LoVo (cell line): ENCODE measurements at regions not wholly inside any gene's neighbourhood (a gene's known extent, or its start where the extent isn't known, plus 50 kb on each side); places are given as distances from the start of the nearest gene placed in this dataset.
A peak's percentile ranks its signal among the peaks of the same experiment; 100 is the strongest.

Experiments
- DNase-seq: peaks from one replicate; pipeline ENCODE4 v3.0.0-alpha.2; 2016; ENCODE audit warnings: low spot score

DNA sequence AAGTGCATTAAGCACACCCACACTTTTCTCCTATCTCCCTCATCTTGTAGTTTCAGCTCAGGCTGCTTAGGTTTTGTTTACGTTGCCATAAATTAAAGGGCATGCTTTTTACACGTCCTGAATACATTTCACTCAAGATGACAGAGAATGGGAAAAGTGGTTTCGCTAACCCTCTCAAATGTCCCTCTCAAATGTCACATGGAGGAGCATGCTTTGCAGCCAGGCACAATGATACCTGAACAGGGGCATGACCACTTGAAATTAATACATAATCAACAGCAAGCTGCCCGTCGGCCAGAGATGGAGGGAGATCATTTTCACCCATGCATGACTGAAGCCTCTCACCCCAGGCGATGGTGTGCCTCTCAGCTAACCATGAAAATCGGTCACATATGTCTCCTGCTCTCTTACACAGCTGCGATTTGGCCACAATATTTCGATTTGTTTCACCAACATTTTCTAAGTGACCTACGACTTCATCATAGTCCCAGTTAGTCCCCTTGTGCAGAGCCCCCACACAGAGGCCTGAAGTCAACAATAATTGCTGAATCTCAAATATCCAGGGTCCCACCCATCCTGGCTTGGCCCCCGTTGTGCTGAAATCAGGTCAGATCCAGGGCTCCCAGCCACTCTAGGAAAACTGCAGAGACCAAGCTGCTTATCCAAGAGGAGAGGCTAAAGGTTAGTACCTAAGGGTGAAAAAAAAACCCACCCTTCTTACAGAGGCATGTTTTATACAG, 373.9 kb upstream of the NFE2L3 start:
- DNase-seq, result no peak

DNA sequence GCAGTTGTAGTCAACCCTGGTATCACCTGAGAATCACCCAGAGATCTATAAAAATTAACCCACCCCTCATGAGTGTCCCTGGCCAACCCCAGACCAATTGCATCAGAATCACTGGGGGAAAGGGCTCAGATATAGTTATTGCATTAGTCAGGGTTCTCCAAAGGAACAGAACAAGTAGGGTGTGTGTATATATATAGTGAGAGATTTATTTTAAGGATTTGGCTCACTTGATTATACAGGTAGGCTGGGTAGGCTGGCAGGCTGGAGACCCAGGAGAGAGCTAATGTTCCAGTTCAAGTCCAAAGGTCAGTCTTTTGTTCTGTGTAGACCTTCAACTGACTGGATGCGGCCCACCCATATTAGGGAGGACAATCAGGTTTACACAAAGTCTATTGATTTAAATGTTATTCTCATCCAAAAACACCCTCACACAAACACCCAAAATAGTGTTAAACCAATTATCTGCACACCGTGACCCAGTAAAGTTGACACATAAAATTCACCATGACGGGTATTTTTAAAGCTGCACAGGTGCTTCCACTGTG, 372.9 kb upstream of the NFE2L3 start:
- peak; percentile 14 for DNase-seq

DNA sequence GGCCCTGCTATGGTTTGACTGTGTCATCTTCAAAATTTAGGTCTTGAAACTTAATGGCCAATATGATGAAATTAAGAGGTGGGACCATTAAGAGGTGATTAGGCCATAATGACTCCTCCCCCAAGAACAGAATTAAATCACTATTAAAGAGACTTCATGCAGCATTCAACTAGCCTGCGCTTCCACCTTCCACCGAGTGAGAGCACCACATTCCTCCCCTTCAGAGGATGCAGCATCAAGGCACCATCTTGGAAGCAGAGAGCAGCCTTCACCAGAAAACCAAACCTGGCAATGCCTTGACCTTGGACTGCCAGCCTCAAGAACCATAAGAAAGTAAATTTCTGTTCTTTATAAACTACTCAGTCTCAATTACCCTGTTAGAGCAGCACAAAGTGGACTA, 371.1 kb upstream of the NFE2L3 start:
- no peak for DNase-seq

DNA sequence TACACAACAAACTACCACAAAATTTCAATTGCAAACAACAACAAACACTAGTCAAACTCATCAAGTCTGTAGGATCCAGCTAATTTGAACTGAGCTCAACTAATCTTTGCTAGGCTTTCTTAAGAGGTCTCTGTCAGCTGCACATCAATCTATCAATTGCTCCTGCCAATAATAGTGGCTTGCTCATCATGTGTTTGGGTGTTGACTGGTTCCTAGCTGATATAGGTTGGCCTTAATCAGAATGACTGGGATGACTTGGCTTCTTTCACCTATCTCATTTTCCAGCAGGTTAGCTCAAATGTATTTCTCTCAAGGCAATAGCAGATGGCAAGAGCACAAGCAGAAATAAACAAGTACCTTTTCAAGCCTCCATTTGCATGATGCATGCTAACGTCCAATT, 370.3 kb upstream of the NFE2L3 start:
- DNase-seq, result no peak

DNA sequence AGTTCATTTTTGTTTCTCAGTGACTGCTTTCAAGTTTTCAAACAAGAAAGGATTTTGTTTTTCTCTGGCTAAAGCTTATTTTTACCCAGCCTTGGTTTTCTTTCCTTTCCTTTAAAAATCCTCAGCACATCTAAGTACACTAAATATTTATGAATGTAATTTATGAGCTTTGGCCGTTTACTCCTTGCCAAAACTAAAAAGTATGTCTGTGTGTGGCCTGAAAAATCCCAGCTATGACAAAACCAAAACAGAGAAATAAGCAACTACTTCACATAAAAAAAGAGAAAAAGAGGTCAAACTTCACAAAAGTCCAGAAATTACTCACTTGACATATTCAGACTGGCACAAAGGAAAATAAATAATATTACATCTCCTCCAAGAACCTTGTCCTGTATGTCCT, 365.1 kb upstream of the NFE2L3 start:
- no peak for DNase-seq

GRCh38 chr7:25787336-25787735, 364.7 kb upstream of the NFE2L3 start:
- DNase-seq, result no peak

DNA sequence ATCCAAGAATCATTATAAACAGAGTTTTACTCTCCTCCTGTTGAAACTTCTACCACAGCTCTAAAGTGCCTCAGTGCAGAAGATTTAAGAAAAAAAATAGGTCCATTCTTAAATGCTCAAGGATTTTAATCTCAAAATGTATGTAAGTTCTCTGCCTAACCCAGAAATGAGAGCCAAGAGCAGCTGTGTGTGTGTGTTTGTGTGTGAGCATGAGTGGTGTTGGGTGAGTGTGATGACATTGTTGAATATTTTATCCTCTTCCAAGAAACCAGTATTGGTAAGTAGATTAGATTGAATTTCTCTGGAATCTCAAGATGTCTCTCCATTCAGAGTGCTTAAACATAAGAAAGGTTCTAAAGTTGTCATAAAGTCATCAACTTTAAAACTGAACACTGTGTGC, 363.6 kb upstream of the NFE2L3 start:
- DNase-seq, result no peak

- no peak for DNase-seq
Measured at GRCh38 chr7:25788961-25789620, 362.9 kb upstream of the NFE2L3 start.

GRCh38 chr7:25789701-25790640, 362.0 kb upstream of the NFE2L3 start:
- DNase-seq, result no peak

- DNase-seq, result no peak
Measured at GRCh38 chr7:25790963-25791362, 361.0 kb upstream of the NFE2L3 start.

DNA sequence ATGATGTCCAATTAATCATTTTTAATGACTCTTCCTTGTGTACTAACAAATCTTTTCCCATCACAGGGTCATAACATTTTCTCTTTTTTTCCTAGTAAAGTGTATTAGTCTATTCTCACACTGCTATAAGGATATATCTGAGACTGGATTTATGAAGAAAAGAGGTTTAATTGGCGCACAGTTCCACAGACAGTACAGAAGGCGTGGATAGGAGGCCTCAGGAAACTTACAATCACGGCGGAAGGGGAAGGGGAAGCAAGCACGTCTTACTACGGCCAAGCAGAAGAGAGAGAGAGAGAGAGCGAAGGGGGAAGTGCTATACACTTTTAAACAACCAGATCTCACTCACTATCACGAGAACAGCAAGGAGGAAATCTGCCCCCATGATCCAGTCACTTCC, 359.4 kb upstream of the NFE2L3 start:
- DNase-seq, result no peak

- no peak for DNase-seq
Measured at GRCh38 chr7:25795824-25796235, 356.2 kb upstream of the NFE2L3 start.

DNA sequence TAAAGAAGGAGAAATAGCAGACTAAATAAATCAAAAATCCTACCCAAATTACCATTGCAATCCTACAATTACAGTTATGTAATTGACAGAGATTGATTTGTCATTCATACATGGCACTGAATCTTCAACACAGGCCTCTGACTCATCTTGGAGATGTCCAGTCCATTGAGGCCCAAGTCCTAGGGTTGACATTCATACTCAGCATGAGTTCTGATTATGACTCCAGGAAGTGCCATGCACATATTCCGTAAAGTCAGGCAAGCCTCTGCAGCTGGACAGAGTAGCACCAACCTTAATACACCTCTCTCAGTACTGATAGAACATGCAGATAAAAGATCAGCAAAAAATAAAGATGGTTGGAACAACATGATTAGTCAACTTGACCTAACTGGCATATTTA, 353.7 kb upstream of the NFE2L3 start:
- no peak for DNase-seq

DNA sequence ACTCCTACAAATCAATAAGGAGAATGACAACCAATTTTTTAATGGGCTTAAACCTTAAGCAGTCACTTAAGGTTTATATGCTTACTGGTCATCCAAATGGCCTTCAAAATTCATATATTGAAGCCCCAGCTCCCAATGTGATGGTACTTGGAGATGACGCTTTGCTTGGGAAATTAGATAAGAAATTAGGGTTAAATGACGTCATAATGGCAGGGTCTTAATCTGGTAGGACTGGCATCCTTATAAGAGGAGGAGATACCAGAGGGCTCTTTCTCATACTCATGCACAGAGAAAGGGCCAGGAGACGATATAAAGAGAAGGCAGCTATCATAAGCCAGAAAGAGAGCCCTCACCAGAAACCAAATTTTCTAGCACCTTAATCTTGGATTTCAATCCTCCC, 350.8 kb upstream of the NFE2L3 start:
- no peak for DNase-seq

- no peak for DNase-seq
Measured at GRCh38 chr7:25802057-25802456, 349.9 kb upstream of the NFE2L3 start.

DNA sequence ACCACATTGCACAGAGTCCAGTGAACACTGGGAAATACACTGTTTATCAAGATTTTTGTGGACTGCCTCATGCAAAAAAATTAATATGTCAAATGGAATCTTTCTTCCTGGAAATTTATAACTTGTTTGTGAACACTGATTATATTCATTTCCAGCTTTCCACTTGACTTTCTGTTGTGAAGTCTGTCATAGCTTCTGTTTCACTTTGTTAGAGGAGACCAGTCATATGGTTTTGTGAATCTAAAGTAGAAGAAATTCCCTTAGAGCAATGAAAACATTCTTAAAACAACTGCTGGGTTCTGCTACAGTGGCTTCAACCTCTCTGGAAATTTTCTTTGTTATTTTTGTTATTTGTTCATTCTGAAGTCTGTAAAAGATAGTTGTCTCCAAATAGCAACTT, 349.5 kb upstream of the NFE2L3 start:
- DNase-seq, result no peak

DNA sequence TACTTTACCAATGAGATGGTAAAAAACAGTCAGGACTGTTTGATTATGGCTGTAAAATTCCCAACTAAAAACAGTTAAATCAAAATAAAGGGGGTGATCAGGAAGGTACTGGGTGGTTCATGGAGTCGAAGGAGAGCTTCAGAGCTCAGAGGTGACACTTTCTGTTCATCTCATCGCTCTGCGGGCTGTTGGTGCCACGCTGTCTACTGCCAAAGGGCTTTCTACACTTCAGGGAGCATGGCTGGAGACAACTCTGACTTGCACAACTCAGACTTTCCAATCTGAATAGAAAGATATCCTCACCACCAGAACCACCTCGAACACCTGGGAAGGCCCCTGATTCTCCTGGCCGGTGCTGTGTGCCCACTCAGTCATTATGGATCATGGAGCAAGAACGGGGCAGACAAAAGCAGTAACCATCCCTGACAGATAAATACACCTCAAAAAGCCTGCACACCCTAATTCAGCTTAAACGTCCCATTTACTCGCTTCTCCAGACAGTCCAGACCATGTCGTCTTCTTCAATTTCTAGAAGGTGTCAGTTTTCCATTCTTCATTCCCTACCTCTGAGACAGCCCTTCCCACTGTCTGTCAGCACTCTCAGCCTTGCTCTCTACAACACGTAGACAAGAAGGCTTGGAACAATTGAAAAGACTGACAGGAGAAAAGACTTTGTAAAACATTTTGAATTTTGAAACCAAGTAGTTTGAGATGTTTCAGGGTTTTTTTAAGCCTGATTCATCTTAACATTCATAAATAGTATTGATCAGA, 348.7 kb upstream of the NFE2L3 start:
- DNase-seq, result no peak

- DNase-seq, result no peak
Measured at GRCh38 chr7:25804154-25804553, 347.8 kb upstream of the NFE2L3 start.

DNA sequence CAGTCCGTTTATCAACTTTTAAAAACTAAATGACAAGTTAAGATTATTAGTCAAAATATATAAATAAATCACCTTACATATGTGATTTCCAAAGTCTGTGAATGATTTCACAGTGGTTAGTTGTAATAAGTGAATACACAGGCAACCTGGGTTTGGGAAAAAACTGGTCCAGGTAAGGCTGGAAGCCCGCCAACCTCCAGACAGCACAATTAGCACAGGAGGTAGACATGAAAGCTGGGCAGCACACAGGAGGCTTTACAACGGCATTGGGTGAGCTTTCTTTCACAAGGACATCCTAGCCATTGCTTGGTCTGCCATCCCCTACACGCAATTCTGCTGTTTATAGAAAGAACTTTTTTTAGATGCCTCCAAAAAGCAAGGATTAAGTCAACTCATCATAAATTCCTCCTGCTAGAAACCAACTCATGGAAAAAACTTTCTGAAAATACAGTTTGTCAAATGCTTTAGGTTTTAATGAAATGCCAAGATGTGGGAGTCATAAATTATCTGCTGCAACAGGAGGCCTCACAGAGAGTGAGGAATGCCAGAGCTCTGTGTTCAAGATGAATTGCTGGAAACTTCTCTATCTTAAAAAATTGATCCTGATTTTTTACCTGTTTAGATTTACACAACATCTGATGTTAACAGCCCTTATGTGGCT, 346.8 kb upstream of the NFE2L3 start:
- DNase-seq, result no peak

- no peak for DNase-seq
Measured at GRCh38 chr7:25807086-25807611, 344.8 kb upstream of the NFE2L3 start.

- DNase-seq, result no peak
Measured at GRCh38 chr7:25809441-25809840, 342.6 kb upstream of the NFE2L3 start.
